Ascending aorta (tissue), 2 donors: ENCODE measurements at regions not wholly inside any gene's neighbourhood (a gene's known extent, or its start where the extent isn't known, plus 50 kb on each side); places are given as distances from the start of the nearest gene placed in this dataset.
"Not testable (repeated sequence)": the region's sequence is repeated elsewhere in the genome, so short reads cannot be mapped to it uniquely, and the experiment has no call there.

Experiments
- DNase-seq, 2 donors: peaks; one replicate each; pipeline ENCODE4 v3.0.0-alpha.2; 2019; ENCODE audit warnings: low spot score in 2 of 2
- H3K27ac ChIP-seq, 2 donors: fragments of 200-600 bp; sonication (generic); one replicate each; pipeline ENCODE4 v1.5.1; 2016 to 2017; ENCODE audit warnings: mild to moderate bottlenecking in 1 of 2
- H3K27me3 ChIP-seq: fragments of 200-600 bp; sonication (generic); one replicate; pipeline ENCODE4 v1.5.1; 2017
- H3K36me3 ChIP-seq, 2 donors: fragments of 200-600 bp; sonication (generic); one replicate each; pipeline ENCODE4 v1.5.1; 2016
- H3K4me1 ChIP-seq, 2 donors: fragments of 200-600 bp; sonication (generic); one replicate each; pipeline ENCODE4 v1.5.1; 2016 to 2017; ENCODE audit warnings: mild to moderate bottlenecking in 1 of 2
- H3K4me3 ChIP-seq, 2 donors: fragments of 200-600 bp; sonication (generic); one replicate each; pipeline ENCODE4 v1.5.1; 2016 to 2017; ENCODE audit warnings: mild to moderate bottlenecking in 1 of 2
- H3K9me3 ChIP-seq, 2 donors: fragments of 200-600 bp; sonication (generic); one replicate each; pipeline ENCODE4 v1.5.1; 2016
- intact Hi-C: fragments of 100-400 bp; cut with DNase I; formaldehyde crosslinking; loops from one replicate; pipeline ENCODE4 v1.15.1; 2023
- TF ChIP-seq, protein P1 (sequence below), 3 experiments: fragments of 200-600 bp in 2 of 3; fragments of 450-650 bp in 1 of 3; sonication (generic) in 2 of 3; IDR thresholded peaks; one replicate each; pipeline ENCODE4 v1.5.1; 2016 to 2019; ENCODE audit warnings: antibody characterized with exemption in 3 of 3, mild to moderate bottlenecking in 1 of 3, moderate library complexity in 1 of 3

DNA sequence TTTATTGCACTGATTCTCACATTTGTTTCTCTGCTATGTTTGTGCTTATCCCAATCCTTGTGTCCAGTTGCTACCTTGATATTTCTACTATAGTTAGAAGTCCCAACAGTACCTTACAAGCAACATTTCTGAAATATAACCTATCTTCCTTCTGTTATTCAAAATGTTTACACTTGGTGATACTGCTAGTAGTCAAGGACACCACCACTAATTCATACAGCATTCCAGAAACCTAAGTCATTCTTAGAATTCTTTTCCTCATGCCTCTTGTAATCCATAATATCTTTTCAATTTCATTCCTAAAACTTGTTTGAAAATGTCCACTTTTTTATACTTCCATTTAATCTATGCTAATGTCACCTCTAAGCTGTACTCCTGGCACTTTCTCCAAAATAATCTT is 2132.1 kb downstream of the NCAM2 start:
- Histone ChIP-seq H3K27ac (no peak overlapping the region), H3K4me1 (no peaks in the 10 kb centered on the region), H3K36me3 (no peaks in the 10 kb centered on the region), H3K27me3 (no peaks in the 10 kb centered on the region), H3K4me3 (no peak overlapping the region), H3K9me3 (no peaks in the 10 kb centered on the region)
- intact Hi-C loops, result no loop called here
- DNase-seq, result no peak
- TF ChIP-seq, protein P1, sequence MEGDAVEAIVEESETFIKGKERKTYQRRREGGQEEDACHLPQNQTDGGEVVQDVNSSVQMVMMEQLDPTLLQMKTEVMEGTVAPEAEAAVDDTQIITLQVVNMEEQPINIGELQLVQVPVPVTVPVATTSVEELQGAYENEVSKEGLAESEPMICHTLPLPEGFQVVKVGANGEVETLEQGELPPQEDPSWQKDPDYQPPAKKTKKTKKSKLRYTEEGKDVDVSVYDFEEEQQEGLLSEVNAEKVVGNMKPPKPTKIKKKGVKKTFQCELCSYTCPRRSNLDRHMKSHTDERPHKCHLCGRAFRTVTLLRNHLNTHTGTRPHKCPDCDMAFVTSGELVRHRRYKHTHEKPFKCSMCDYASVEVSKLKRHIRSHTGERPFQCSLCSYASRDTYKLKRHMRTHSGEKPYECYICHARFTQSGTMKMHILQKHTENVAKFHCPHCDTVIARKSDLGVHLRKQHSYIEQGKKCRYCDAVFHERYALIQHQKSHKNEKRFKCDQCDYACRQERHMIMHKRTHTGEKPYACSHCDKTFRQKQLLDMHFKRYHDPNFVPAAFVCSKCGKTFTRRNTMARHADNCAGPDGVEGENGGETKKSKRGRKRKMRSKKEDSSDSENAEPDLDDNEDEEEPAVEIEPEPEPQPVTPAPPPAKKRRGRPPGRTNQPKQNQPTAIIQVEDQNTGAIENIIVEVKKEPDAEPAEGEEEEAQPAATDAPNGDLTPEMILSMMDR (IDR thresholded peaks at IDR 0.05), result no peak

DNA sequence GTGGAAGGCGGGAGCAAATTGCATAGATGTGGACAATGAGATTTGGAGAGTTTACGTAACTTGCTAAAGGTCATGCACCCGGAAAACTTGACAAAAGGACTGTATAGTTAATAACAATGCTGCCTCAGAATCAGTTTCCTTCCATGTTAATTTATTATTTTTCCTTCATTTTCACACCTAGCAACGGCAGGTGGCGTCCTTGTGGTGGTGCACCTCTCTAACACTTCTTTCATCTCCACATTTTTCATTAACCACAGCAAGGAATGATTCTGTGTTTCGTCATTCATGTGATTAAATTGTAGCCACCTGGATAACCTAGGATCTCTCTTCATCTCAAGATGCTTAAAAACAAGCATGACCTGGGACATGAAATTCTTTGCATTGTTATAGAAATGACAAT is 2133.0 kb downstream of the NCAM2 start:
- DNase-seq, result no peak
- Histone ChIP-seq H3K4me3 (no peak overlapping the region), H3K36me3 (no peaks in the 10 kb centered on the region), H3K27ac (no peak overlapping the region), H3K27me3 (no peaks in the 10 kb centered on the region), H3K9me3 (no peaks in the 10 kb centered on the region), H3K4me1 (no peaks in the 10 kb centered on the region)
- intact Hi-C loops, result no loop called here
- TF ChIP-seq, protein P1 (IDR thresholded peaks at IDR 0.05), result no peak

DNA sequence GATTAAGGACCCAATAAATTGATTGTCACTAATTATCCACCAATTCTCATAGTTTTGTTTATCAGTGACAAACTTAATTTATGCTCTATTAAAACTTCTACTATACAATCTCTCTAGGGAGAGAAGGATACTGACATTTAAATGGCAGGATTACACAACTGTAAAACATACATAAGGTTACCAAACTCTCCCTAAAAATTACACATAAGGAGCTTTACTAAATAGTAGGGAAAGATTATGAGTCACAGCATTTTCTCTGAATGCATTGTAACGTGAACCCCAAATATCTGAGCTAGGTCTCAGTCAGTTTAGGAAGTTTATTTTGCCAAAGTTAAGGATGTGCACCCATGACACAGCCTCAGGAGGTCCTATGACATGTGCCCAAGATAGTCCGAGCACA is 2140.6 kb downstream of the NCAM2 start:
- H3K4me1 ChIP-seq, result no peaks in the 10 kb centered on the region
- H3K27ac ChIP-seq, result no peak overlapping the region
- no peaks in the 10 kb centered on the region for H3K9me3 ChIP-seq
- no peak for DNase-seq
- intact Hi-C loops, result no loop called here
- H3K4me3 ChIP-seq, result no peak overlapping the region
- no peaks in the 10 kb centered on the region for H3K36me3 ChIP-seq
- no peaks in the 10 kb centered on the region for H3K27me3 ChIP-seq
- TF ChIP-seq, protein P1 (IDR thresholded peaks at IDR 0.05), result no peak

DNA sequence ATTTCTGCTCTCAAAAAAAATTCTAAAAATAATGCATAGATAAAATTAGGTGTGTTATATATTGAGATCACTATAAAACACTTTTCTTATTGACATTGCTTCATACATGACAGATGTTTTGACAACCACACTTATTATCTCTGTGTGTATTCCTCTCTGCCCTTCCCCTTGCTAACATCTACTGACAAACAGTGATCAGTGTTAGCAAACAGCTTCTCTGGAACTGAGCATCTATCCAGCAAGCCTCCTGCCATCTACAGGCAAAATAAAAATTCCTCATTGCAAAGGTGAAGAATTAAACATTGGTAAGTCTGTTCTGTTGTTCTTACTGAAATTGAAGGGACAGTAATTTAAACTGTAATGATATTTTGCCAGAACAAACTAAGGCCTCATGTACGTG is 2153.9 kb downstream of the NCAM2 start:
- Histone ChIP-seq H3K36me3 (no peaks in the 10 kb centered on the region), H3K9me3 (no peaks in the 10 kb centered on the region), H3K4me1 (no peaks in the 10 kb centered on the region), H3K4me3 (no peak overlapping the region), H3K27ac (no peak overlapping the region), H3K27me3 (no peaks in the 10 kb centered on the region)
- TF ChIP-seq, protein P1 (IDR thresholded peaks at IDR 0.05), result no peak
- DNase-seq, result no peak
- intact Hi-C loops, result no loop called here

DNA sequence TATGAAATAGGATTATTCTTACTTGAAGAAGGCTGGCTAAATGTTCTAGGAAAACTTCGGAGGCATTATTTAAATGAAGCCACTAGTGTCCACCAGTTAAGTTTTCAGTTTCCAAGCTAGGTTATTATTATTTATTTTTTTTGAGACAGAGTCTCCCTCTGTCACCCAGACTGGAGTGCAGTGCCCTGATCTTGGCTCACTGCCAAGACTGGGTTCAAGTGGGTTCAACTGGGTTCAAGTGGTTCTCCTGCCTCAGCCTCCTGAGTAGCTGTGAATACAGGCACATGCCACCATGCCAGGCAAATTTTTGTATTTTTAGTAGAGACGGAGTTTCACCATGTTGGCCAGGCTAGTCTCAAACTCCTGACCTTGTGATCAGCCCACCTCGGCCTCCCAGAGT is 2155.6 kb downstream of the NCAM2 start:
- H3K4me3 ChIP-seq, H3K36me3 ChIP-seq, H3K27ac ChIP-seq, H3K9me3 ChIP-seq, H3K27me3 ChIP-seq, intact Hi-C loops, H3K4me1 ChIP-seq, DNase-seq: not testable (repeated sequence)

DNA sequence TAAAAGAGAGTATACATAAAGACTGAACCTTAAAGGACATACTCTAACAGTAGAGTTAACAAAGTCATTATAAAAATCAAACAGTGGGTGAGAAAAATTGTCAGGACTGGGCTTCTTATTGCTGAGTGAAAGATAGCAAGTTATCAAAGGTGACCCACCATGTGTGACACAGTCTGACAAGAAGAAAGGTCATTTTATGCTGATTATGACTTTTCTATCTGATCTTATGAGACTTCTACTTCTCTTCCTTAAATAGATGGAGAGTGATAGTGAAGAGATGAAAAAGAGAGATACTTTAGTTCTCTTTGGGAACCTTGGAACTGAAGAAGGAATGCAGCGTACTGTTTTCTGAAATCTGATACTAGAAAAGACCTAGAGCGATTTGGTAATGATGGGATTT is 2157.1 kb downstream of the NCAM2 start:
- Histone ChIP-seq H3K27ac (no peak overlapping the region), H3K27me3 (no peaks in the 10 kb centered on the region), H3K36me3 (no peaks in the 10 kb centered on the region), H3K9me3 (no peaks in the 10 kb centered on the region), H3K4me1 (no peaks in the 10 kb centered on the region), H3K4me3 (no peak overlapping the region)
- TF ChIP-seq, protein P1 (IDR thresholded peaks at IDR 0.05), result no peak
- intact Hi-C loops, result no loop called here
- no peak for DNase-seq
